Caki2 (cell line): ENCODE measurements at regions not wholly inside any gene's neighbourhood (a gene's known extent, or its start where the extent isn't known, plus 50 kb on each side); places are given as distances from the start of the nearest gene placed in this dataset.

Experiments
- DNase-seq: peaks from one replicate; pipeline ENCODE4 v3.0.0-alpha.2; 2015; ENCODE audit warnings: low read depth
- in situ Hi-C: cut with HindIII; loops from 2 replicates; pipeline ENCODE4 v1.10.0; 2016; ENCODE audit warnings: low sequenced_read_pairs, low pct_unique_long_range_greater_than_20kb, mixed read lengths

- no peak for DNase-seq
- in situ Hi-C loops: no loop called here
These were observed 73.9 kb downstream of the WNT5A start for GRCh38 chr3:55413236-55413635.

GRCh38 chr3:55412545-55412944, 74.6 kb downstream of the WNT5A start:
- in situ Hi-C loops: no loop called here
- DNase-seq: no peak

GRCh38 chr3:55409806-55410205, 77.3 kb downstream of the WNT5A start:
- DNase-seq: no peak
- in situ Hi-C loops: no loop called here

GRCh38 chr3:55408193-55408826, 78.8 kb downstream of the WNT5A start:
- in situ Hi-C loops: no loop called here

GRCh38 chr3:55407426-55407820, 79.7 kb downstream of the WNT5A start:
- DNase-seq: no peak

More at GRCh38 chr3:55408193-55408826, 78.8 kb downstream of the WNT5A start:
- DNase-seq: no peak

GRCh38 chr3:55406696-55407425, 80.2 kb downstream of the WNT5A start:
- no peak for DNase-seq
- in situ Hi-C loops: no loop called here

More at GRCh38 chr3:55407426-55407820, 79.7 kb downstream of the WNT5A start:
- in situ Hi-C loops: no loop called here

- in situ Hi-C loops: no loop called here
- DNase-seq: no peak
These were observed 81.7 kb downstream of the WNT5A start for GRCh38 chr3:55405436-55405835.

- peak; percentile 58 for DNase-seq
- in situ Hi-C loops: no loop called here
These were observed 84.1 kb downstream of the WNT5A start for GRCh38 chr3:55402886-55403609.

GRCh38 chr3:55380561-55380960, 106.5 kb downstream of the WNT5A start:
- in situ Hi-C loops: no loop called here
- DNase-seq: no peak

- in situ Hi-C loops: no loop called here
- DNase-seq: no peak
These were observed 110.3 kb downstream of the WNT5A start for GRCh38 chr3:55376753-55377347.

- in situ Hi-C loops: no loop called here
- DNase-seq: no peak
These were observed 113.7 kb downstream of the WNT5A start for GRCh38 chr3:55373423-55373822.

GRCh38 chr3:55370272-55370671, 116.8 kb downstream of the WNT5A start:
- no peak for DNase-seq
- in situ Hi-C loops: no loop called here

GRCh38 chr3:55369141-55369847, 117.8 kb downstream of the WNT5A start:
- no peak for DNase-seq
- in situ Hi-C loops: no loop called here

- DNase-seq: no peak
- in situ Hi-C loops: no loop called here
These were observed 118.7 kb downstream of the WNT5A start for GRCh38 chr3:55368366-55368765.

GRCh38 chr3:55367384-55367783, 119.7 kb downstream of the WNT5A start:
- in situ Hi-C loops: no loop called here
- DNase-seq: peak; percentile 56

GRCh38 chr3:55364421-55364820, 122.7 kb downstream of the WNT5A start:
- no peak for DNase-seq
- in situ Hi-C loops: no loop called here

- DNase-seq: no peak
These were observed 124.7 kb downstream of the WNT5A start for GRCh38 chr3:55362210-55362960.

GRCh38 chr3:55357796-55358195, 129.3 kb downstream of the WNT5A start:
- no peak for DNase-seq
- in situ Hi-C loops: no loop called here

More at GRCh38 chr3:55362210-55362960, 124.7 kb downstream of the WNT5A start:
- in situ Hi-C loops: no loop called here
